Epithelial cell of prostate (primary cell): ENCODE measurements at regions not wholly inside any gene's neighbourhood (a gene's known extent, or its start where the extent isn't known, plus 50 kb on each side); places are given as distances from the start of the nearest gene placed in this dataset.
"Not testable (repeated sequence)": the region's sequence is repeated elsewhere in the genome, so short reads cannot be mapped to it uniquely, and the experiment has no call there.

ENCODE experiments used
- DNase-seq: peaks from one replicate; pipeline ENCODE4 v3.0.0-alpha.2; 2011; ENCODE audit warnings: low read depth, low spot score
- H3K27ac ChIP-seq: fragments of 450-650 bp; 2 replicates; pipeline ENCODE4 v1.5.1; 2017; ENCODE audit warnings: mild to moderate bottlenecking

DNA sequence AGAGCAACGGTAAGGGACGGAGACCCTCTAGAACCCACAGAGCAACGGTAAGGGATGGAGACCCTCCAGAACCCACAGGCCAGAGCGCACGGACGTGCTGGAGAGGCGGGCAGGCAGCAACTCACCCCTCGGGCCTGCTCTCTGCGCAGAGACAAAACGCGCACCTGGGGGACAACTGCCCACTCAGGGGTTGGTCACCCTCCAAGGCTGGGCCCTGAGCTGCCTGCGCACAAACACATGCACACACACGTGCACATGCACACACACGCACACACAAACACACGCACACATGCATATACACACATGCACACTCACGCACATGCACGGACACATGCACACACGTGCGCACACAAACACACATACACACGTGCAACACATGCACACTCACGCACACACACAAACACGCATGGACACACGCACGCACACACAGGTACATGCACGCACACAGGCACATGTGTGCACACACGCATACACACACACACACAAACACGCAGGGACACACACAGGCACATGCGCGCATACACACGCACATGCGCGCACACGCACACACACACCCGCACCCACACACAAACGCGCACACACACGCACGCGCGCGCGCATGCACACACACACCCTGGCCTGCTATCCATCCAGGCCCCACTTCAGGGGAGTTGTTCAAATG lies 88.3 kb downstream of the NCOR2 start:
- no peak for DNase-seq
- no peak overlapping the region for H3K27ac ChIP-seq

DNA sequence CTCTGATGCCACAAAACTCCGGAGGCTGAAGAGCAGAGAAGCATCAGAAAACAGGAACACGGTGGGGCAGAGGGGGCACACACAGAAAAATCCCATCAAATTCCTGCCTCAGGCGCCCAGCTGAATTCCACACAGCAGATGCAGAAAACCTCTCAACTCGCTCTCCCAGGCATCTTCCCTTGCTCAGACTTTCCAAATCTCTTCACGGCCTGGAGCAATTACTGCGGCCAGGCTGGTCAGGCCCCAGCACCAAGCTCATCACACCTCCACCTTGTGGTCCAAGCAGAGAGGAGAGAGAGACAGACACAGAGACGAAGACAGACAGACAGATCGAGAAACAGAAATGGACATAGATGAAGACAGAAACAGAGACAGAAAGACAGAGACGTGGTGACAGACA lies 89.0 kb downstream of the NCOR2 start:
- no peak overlapping the region for H3K27ac ChIP-seq
- DNase-seq = no peak

DNA sequence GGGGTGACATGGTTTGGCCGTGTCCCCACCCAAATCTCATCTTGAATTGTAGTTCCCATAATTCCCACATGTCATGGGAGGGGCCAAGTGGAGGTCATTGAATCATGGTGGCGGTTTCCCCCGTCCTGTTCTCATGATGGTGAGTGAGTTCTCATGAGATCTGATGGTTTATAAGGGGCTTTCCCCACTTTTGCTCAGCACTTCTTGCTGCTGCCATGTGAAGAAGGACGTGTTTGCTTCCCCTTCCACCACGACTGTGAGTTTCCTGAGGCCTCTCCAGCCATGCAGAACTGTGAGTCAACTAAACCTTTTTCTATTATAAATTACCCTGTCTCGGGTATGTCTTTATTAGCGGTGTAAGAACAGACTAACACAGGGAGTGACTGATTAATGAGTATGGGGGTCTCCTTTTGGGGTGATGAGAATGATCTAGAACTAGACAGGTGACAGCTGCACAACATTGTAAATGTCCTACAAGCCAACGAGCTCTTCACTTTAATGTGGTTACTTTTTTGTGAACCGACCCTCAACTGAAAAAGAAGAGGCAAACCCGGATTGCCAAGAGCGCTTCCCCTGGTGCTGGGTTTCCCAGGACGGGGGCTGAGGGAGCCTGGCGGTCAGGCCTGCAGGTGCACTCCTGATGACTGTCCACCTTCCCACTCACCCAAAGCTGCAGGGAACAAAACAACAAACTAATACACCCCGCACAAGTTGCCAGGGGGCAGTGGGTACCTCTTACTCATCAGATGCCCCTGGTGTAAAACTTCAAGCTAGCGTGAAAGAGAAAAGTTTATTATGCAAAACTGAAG lies 90.1 kb downstream of the NCOR2 start:
- no peak overlapping the region for H3K27ac ChIP-seq
- DNase-seq = no peak

DNA sequence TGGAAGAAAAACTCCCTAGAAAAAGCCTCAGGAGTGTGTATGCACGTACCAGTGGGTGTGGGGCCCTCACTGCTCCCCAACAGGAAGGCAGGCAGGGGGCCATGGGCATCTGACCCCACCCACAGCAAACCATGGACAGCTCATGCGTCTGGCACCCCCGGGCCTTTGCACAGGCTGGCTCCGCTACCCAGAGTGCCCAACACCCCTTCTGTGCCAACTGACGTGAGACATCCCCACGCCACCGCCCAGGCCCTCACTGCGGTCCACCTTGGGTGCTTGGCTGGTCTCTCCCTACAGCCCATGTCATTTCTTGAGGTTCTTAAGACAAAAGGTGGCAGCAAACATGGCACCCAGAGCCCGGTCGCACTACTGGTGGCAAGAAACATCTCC lies 91.4 kb downstream of the NCOR2 start:
- no peak for DNase-seq
- H3K27ac ChIP-seq = no peak overlapping the region

DNA sequence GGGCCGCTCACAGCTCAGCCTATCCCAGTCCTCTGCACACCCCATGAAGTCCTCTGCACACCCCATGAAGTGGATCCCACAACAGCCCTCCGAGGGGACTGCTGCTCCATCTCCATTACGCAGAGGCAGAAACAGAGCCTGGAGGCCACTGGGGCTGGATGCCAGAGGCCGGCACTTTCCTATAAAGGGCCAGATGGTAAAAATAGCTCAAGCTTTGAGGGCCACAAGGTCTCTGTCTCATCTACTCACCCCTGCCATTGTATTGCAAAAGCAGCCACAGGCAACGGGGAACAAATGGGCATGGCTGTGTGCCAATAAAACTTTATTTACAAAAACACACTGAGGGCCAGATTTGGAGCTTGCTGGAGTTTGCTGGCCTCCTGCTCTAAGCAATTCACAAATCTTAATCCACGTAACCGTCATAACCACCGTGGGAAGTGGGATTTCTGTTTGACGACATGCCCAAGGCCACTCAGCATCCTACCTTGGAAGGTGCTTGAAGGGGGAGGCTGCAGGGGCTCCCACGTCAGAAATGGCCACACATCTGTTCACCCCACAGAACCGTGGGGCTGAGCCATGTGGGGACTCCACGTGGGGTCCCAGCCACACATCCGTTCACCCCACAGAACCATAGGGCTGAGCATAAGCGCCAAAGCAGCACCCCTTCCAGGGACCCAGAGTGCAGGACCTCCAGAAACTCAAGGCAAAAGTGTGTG lies 92.0 kb downstream of the NCOR2 start:
- DNase-seq = no peak
- no peak overlapping the region for H3K27ac ChIP-seq

DNA sequence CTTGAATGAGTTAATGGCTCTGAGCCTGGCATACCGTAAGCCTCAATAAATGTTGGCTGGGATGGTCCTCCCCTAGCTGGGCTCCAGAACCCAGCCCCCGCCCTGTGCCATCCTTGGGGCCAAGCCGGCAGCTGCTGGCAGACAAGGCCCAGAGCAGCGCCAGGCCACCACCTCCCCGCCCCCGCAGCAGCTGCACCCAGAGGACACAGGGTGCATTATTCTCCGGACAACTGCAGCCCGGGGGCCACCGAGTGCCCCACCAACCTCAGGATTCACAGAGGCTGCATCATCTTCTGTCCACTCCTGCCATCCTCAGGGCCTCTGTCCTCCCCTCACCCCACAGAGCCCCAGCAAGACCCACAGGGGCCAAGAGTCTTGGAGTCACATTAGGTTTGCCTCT lies 92.7 kb downstream of the NCOR2 start:
- DNase-seq = no peak
- H3K27ac ChIP-seq = no peak overlapping the region

DNA sequence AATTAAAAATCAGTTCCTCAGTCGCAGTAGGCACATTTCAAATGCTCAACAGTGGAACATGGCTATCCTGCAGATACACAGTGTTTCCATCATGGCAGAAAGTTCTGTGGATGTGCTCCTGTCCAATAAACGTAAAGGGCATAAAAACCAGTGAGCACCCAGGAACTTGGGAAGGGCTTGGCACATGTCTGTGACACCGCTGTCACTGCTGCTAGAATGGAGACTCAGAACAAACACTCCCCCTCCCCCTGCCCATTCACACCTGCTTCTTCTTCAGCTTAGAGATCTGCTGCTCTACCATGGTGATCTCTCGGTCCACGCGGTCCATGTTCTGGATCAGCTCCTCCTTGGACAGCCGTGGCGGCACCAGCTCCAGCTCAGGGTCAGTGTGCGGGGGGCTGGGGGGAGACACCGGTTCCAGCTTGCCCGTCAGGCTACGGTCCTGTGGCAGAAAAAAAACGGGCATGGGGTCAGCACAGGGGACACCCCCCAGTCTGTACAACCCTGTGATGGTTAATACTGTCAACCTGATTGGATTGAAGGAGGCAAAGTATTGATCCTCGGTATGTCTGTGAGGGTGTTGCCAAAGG lies 94.6 kb downstream of the NCOR2 start:
- no peak overlapping the region for H3K27ac ChIP-seq
- DNase-seq = no peak

DNA sequence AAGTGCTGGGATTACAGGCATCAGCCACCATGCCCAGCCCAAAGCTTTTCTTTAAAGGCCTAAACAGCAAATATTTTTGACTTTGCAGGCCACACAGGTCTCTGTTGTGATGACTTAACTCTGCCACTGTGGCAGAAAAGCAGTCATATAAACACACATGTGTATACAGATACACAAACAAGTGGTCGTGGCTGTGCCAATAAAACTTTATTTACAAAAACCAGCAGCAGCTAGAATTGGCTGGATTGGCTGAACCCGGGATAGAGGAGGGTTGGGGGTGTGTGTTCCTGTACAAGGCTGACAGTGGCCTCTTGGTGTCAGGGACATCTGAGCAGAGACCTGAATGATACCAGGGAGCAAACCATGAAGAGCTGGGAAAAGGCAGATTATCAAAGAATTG lies 95.6 kb downstream of the NCOR2 start:
- H3K27ac ChIP-seq = no peak overlapping the region
- no peak for DNase-seq

DNA sequence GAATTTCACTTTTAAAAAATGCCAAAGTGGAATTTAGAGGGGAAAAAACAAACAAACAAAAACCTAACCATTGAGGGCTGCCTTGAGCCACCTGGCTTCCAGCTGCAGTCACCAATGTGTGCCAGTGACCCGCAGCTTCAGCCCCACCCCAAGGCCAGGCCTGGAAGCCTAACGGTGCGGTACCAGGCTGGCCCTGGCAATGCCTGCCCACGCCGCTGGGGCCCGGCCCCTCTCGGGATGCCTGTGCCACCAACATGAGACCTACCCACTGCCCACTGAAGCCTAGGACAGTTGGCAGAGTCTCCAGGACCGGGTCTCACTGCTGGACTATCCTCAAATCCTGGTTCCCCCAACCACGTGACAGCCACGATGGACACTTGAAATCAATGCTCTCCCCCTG lies 96.6 kb downstream of the NCOR2 start:
- H3K27ac ChIP-seq = no peak overlapping the region
- no peak for DNase-seq

DNA sequence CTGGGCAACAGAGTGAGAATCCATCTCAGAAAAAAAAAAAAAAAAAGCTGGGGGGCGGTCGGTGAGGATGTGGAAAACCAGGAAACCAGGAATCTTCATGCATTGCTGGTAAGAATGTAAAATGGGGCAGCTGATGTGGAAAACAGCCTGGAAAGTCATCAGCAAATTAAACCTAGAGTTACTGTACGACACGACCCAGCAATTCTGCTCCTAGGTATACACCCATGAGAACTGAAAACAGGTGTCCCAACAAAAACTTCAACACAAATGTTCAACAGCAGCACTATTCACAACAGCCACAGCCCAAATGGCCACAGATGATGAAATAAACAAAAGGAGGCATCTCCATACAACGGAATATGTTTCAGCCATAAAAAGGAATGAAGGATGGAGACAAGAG lies 97.3 kb downstream of the NCOR2 start:
- DNase-seq = no peak
- H3K27ac ChIP-seq = no peak overlapping the region

DNA sequence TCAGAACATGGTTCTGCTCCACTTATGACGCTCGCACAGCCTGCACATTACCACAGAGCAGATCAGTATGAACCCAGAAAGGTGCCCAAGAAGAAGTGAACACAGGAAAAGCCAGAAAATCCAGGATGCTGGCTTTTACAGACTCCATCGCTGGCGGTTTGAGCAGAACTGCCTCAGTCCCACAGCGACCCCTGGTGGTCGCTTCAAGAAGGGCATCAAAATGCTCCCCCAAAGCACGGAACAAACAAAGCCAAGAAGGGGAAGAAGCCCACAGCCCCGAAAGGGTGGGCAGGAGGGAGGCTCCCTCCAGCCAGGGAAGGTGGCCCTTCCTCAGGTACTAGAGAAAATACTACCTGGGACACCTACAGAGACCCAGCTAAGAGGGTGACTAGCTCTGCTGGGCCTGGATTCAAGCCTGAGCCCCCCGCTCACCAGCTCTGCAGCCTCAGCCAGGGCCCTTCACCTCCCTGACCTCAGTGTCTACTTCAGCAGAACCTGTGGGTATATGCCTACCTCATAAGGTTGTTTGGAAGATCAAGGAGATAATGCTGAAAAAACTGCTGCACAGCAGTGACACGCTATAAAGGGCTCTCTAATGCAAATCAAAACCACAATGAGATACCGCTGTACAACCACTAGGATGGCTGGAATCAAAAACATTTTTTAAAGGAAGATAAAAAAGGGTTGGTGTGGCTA lies 98.1 kb downstream of the NCOR2 start:
- H3K27ac ChIP-seq = no peak overlapping the region
- no peak for DNase-seq

DNA sequence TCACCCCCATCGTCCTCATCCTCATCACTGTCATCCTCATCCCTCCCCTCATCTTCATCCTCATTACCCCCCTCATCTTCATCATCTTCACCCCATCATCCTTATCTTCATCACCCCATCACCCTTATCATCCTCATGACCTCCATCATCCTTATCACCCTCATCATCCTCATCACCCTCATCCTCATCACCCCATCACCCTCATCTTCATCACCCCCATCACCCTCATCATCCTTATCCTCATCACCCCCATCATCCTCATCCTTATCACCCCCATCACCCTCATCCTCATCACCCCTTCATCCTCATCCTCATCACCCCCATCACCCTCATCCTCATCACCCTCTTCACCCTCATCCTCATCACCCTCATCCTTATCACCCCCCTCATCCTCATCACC lies 99.9 kb downstream of the NCOR2 start:
- not testable (repeated sequence) for H3K27ac ChIP-seq, DNase-seq

DNA sequence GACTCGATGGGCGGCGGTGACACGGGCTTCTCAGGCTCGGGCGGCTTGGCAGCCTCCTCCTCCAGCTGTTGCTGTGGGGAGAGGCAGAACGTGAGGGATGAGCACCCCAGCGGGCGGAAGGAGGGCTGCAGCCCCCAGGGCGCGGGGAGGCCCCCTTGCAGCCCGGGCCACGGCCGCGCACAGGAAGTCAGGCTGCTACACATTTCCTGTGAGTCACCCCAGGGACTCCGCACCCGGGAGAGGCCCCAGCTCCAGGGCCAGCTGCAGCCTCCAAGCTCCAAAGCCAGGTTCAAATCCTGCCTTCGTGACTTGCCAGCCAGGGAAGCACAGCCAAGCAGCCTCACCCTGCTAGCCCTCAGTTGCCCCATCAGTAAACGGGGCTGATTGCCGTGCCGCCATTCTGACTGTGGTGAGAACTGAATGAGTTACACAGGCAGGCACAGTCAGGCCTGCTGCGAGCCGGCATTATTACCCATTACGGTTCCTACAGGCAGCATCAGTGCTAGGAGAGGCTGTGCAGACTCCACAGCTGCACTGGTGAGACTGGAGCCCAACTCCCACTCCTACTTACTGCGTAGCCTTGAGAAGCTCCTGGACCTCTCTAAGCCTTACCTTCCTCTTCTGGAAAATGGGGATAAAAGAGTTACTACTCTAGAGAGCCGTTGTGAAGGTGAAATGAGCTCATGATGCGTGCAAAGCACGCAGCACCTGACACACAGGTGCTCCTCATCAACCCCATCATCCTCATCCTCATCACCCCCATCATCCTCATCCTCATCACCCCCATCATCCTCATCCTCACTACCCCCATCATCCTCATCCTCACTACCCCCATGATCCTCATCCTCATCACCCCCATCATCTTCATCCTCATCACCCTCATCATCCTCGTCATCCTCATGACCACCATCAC lies 100.9 kb downstream of the NCOR2 start:
- no peak overlapping the region for H3K27ac ChIP-seq
- no peak for DNase-seq

DNA sequence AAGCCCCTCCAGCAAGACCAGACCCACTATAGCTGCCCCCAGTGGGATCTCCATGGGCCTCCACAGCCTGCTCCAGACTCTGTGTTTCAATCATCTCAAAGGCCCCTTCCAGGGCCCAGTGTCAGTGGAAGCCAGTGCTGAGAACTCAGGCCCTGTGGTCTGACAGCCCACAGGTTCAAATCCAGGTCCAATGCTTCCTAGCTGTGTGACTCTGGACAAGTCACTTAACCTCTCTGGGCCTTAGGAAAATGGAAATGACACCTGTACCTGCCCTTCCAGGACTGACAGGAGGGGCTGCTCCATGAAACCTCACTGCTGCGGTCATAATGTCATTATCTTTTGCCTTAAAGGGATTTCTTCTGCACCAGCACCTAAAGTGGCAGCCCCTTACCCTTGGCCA lies 101.9 kb downstream of the NCOR2 start:
- no peak overlapping the region for H3K27ac ChIP-seq
- DNase-seq = no peak

DNA sequence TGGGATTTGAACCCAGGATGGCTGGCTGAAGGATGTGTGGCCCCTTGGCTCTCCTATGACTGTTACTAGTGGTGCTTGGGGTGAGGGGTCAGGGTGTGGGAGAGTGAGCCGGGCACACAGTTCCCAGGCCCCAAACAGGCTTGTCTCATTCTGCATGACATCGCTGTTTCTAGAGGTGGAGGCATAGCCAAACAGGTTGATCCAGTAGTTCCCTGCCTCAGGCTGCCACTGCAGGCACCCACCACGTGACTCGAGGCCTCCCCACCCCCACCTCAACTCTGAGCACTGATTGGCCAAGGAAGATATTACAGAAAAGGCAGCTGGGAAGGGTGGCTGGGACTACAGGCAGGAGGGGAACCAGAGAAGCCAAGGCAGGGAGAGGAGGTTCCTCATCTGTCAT lies 102.6 kb downstream of the NCOR2 start:
- no peak for DNase-seq
- no peak overlapping the region for H3K27ac ChIP-seq

DNA sequence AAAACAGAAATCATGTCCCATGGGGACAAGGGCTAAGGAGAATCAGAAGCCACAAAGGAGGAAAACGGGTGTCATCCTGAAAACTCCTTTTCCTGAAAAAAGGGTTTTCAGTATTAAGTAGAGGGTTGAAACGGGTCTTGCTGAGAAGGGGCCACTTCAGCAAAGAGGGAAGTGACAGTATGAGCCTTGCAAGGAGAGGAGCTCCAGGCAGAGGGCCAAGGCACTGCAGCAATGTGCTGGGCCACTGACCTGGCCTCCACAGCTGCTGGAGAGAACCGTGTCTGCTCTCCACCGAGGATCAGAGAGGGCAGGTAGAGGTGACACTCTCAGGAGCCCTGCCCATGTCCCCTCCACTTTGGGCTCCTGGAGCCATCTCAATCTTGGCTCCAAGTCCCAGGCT lies 103.3 kb downstream of the NCOR2 start:
- no peak overlapping the region for H3K27ac ChIP-seq
- no peak for DNase-seq

DNA sequence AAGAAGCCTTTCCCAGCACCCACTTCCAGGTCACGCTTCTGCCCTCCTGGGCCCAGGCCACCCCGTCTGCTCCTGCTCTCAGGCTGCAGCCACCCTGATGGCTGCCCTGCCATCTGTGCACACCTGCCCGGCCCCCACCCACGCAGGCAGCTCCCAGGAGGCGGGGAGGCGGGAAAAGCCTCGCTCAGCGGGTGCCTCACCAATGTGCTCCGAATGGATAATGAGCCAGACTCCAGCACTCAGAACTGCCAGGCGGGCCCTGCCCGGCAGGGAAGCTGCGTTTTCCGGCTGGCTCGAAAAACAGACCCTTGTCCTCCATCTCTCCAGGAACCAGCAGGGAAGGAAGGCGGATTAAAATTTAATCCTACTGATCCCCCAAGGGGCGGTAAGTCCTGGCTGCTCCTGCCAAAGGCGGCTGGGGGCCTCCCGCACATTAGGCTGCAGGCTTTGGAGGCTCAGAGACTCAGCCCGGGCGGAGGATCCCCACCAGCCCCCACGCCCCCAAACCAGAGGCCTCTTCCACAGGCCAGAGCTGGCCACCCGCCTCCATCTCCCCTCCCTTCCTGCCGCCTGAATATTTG lies 104.0 kb downstream of the NCOR2 start:
- H3K27ac ChIP-seq = no peak overlapping the region
- no peak for DNase-seq

DNA sequence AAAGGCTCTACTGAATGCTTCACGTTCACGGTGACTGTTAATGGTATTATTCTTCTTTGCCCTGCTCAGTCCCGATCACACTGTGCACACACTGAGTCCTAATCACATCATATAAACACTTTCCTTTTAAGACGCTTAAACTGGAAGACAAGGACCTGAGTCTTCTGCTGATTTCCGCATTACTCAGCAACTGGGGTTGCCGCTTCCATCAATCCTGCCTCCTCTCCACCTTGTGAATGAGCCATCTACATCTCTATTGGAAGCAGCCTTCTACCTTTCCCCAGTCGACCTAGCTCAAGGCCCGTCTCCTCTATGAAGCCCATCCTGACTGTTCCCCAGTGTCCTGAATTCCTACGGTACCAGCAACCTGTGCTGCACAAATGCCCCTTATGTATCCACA lies 104.7 kb downstream of the NCOR2 start:
- DNase-seq = no peak

More for the DNA sequence above, 104.7 kb downstream of the NCOR2 start:
- H3K27ac ChIP-seq = no peak overlapping the region
